GM08714 (cell line): ENCODE measurements at regions not wholly inside any gene's neighbourhood (a gene's known extent, or its start where the extent isn't known, plus 50 kb on each side); places are given as distances from the start of the nearest gene placed in this dataset.

Experiments
- H3K4me3 ChIP-seq: fragments of 200-500 bp; sonication (Bioruptor generic); 2 replicates; pipeline ENCODE4 v1.5.1; 2014; ENCODE audit warnings: mild to moderate bottlenecking, low read length, inconsistent platforms
- ZNF274 ChIP-seq: IDR thresholded peaks from 2 replicates; pipeline ENCODE4 v1.6.1; 2012; ENCODE audit warnings: mild to moderate bottlenecking, low read depth, low read length

DNA sequence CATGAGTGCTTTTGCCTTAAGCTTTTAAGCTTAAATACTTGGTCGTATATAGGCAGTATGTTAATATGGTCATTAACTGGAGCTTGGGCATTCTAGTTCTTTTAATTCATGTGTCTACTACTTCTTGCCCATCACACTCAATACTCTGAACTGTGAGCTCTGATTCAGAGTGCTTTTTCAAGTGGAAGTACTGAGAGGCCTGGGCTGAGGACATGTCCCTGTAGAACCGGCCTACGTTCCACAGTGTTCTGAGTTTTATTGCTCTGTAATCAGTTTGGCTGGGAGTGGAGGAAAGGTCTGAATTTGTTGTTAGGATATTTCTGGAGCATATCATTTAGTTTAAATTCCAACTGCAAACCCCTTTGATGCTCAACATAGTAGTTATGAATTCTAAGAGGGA, 1744.8 kb upstream of the MIR17HG start:
- no peak for TF ChIP-seq ZNF274
- no peak overlapping the region for H3K4me3 ChIP-seq

DNA sequence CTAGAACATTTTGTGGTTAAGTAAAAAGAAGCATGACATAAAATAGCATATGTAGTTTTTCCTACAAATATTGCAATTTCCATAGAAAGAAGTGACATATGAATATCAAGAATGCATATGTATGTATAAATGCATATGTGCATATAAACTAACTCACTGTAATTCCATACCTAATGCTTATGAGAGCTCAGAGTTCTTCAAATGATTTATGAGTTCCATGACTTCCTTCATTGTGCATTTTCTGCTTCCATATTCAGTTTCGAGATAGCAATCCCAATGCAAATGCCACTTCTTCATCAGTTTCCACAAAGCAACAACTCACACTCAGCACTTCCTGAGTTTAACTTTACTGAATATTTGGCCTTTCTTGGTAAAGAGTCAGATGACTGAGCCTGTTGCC, 1744.3 kb upstream of the MIR17HG start:
- no peak for TF ChIP-seq ZNF274

DNA sequence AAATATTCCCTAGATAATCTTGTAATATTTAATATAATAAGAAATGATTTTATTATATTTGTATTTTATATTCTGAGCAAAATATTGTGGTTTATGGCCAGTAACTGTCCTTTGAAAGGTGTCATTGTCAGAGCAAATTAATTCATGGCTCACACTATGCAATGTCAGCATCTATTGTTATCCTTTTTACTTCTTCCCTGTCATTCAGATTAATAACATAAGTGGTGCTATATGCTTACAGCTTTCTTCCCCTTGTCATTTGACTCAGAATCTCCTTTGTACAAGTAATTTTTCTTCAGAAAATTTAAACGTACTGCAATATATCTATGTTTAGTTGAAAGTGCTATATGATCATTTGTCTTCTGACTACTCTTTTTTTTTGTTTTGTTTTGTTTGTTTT, 1738.2 kb upstream of the MIR17HG start:
- H3K4me3 ChIP-seq = no peak overlapping the region
- TF ChIP-seq ZNF274 = no peak

More for the DNA sequence above, 1744.3 kb upstream of the MIR17HG start:
- no peak overlapping the region for H3K4me3 ChIP-seq

DNA sequence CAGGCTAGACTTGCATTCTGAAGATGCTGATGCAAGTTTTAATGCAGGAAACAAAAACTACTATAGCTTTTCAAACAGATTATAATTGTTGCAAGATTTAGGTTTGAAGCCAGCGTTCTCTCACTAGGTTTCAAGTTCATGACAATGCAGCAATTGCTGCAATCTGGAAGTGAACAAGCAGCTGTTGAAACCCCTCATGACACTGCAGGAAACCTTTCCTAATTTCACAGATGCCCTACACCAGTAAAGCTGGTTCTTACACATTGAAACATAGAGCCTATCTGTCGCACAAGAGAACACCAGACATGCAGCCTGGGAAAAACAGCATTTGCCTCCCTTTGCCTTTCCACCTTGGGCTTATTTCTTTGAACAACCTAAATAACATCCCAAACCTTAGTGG, 1737.2 kb upstream of the MIR17HG start:
- TF ChIP-seq ZNF274 = no peak
- no peak overlapping the region for H3K4me3 ChIP-seq

DNA sequence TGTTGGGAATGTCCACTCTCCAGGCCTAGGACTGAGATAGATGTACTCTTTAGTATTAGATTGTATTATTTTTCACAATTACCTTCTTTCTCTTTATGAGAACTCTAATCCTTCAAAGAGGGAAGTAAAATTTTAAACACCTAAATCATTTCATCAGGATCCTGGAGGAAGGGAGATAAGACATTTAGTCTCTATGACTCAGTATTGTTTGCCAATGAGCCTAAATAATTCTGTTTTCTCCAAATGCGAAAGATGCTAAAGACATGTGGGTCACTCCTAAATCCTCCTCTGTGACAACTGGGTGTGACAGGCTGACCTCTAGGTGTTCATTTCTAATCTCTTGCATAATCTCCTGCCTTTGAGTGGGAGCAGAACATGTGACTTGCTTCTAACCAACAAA, 1736.6 kb upstream of the MIR17HG start:
- H3K4me3 ChIP-seq = no peak overlapping the region
- TF ChIP-seq ZNF274 = no peak

DNA sequence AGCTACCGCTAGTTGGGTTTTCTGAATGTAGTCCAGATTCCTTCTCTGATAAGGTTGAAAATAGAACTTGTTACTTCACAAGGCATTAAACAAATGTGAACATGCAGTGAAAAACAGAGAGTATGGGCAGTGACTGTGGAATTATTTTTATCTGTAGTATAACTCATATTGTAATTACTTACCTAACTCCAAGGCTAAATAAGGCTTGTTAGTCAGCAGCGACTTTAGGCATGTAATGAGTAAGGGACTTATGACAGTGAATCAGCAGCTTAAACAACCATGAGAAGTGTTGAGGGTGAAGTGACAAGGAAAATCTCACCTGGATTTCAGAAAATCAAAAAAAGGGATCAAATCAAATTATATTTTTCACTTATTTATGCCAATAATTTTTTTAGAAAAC, 1719.5 kb upstream of the MIR17HG start:
- no peak for TF ChIP-seq ZNF274
- H3K4me3 ChIP-seq = no peak overlapping the region

DNA sequence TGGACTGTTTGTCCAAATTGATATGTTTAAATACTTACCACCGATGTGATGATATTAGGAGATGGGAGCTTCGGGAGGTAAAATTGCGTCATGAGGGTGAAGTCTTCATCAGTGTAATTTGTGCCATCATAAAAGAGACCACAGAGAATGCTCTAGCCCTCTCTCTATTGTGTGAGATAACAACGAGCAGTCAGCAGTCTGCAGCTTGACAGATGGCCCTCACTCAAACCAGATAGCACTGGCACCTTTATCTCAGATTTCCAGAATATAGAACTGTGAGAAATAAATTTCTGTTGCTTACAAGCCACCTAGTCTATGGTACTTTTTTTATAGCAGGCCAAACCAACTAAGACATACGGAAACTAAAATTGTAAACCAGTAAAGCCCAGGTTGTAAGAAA, 1718.9 kb upstream of the MIR17HG start:
- TF ChIP-seq ZNF274 = no peak
- no peak overlapping the region for H3K4me3 ChIP-seq

DNA sequence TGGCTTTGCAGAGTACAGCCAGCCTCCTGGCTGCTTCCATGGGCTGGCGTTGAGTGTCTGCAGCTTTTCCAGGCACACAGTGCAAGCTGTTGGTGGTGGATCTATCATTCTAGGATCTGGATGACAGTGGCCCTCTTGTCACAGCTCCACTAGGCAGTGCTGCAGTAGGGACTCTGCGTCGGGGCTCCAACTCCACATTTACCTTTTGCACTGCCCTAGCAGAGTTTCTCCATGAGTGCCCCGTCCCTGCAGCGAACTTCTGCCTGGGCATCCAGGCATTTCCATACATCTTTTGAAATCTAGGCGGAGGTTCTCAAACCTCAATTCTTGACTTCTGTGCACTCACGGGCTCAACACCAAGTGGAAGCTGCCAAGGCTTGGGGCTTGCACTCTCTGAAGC, 1697.3 kb upstream of the MIR17HG start:
- TF ChIP-seq ZNF274 = no peak
- H3K4me3 ChIP-seq = no peak overlapping the region

DNA sequence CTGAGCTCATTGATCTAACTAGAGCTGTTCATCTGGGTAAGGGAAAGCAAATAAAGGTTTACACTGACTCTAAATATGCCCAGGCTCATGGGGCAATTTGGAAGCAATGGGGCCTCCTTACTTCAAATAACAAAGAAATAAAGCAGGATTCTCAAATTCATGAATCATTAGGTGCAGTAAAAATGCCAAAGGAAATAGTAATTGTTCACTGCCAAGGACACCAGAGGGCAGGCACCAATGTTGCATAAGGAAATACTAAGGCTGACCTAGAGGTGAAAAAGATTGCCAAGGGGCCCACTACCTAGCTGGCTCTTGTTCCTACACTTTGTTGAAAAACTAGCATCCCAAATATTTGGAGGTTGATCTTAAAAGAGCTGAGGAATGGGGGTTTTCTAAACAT, 1686.7 kb upstream of the MIR17HG start:
- TF ChIP-seq ZNF274 = no peak
- H3K4me3 ChIP-seq = no peak overlapping the region

DNA sequence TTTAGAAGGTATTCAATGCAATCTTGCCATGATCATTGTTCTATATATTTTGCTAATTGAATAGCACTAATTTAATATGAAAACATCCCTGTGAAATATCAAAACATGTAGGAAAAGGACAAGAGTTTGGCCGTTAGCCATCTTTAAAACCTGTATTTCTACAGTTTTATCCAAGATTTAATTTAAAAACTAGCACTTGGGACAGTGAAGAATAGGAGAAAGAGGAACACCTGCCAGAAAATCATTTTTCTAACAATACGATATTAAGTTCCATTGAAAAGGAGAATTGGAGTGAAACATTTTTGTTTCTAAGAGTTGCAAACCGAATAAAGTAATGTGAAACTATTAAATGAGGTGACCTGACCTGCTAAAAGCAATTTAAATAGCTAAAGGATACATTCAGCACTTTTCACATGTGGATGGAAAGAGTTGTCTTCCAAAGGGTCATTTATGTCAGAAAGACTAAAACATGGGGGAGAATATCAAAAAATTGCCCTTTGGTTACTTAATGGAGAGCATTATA, 1673.6 kb upstream of the MIR17HG start:
- H3K4me3 ChIP-seq = no peak overlapping the region
- TF ChIP-seq ZNF274 = no peak

DNA sequence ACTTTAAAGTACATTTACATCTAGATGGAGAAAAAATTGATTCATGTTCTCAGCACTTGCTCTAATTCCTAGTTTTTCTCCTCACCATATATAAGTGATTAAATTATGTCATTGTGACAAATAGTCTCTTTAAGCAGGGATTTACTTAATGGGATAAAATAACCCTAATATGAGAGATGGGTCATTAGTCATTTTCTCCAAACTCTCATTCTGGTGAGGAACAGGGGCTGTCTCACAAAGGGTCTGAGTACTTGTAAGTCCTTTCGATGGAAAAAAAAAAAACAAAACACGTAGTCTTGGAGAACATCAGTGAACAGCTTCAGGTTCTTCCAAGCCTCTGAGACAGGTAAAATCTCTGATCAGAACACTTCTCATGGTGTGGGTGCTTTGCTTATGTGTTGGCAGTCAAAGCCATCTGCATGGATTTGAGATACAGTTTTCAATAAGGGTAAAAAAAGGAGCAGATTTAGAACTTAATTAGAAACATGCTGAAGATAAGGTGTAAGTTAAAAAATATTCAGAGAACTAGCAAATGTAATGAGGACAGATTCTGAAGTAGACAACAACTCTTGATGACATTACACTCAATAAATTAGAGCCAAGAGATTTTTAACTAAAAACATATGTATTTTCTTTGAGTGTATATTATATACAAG, 1668.9 kb upstream of the MIR17HG start:
- TF ChIP-seq ZNF274 = no peak
- H3K4me3 ChIP-seq = no peak overlapping the region

DNA sequence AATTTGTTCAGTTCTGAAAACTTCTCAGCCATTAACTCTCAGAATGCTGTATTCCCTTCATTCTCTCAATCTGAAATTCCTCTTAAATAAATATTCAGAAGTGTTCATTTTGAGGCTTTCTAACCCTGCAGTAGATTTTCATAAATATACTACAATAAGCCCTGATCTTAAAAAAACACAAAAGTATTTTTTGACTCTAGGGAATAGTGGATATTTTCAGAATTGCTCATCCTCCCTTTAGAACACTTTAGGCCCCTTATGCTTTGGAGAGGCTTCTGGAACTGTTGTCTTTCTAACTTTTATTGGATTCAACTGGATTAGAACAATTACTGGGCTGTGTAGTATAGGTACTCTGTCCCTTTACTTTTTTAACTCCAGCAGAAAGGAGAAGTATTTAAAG, 1662.6 kb upstream of the MIR17HG start:
- TF ChIP-seq ZNF274 = no peak
- H3K4me3 ChIP-seq = no peak overlapping the region

DNA sequence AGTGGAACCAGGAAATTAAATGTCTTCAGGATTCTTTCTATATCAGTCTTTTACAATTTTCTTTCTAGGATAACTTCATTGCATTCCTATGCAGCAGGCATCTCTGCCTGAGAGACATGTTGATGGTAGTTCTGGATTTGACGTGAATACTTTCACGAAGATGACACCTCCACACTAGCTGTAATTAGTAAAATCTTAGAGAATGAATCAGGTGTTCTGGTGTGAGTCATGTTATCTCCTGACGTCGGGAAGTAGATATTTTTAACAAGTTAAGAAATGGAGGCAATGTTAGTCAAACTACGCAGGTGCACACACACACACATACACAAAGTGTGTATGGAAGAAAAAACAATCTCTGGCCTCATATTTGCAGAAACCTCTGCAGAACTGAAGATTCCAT, 1661.3 kb upstream of the MIR17HG start:
- H3K4me3 ChIP-seq = no peak overlapping the region
- TF ChIP-seq ZNF274 = no peak

DNA sequence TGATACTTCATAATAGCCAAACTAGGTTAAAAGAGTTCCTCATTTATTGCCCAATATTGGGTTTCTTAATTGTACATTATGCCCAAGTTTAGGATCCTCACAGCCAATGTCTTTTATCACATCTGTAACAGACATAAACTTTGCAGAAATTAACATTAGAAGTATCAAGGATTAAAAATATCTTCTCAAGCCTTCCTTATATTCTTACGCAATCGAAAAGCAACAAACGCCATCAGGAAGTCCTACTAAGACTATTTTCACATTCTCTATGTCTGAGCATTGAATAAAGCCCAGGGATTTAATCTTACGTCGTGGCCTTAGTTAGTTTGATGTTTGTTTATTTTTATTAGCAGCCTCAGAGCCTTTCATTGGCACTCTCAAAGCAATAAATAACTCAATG, 1660.4 kb upstream of the MIR17HG start:
- H3K4me3 ChIP-seq = no peak overlapping the region
- TF ChIP-seq ZNF274 = no peak

DNA sequence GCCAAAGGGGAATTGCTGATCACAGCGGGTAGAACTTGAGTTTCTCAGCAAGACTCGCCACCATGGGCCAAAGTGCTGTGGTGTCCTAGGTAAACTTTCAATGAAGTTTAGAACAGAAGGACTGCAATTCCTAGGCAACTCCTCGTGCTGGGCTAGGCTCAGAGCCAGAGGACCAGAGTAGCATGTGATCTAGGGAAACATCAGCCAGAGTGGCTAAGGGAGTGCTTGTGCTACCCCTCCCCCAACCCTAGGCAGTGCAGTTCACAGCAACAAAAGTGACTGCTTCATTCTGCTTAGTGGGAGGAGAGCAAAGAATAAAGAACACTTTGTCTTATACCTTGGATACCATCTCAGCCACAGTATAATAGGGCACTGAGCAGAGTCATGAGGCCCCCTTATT, 1658.6 kb upstream of the MIR17HG start:
- H3K4me3 ChIP-seq = no peak overlapping the region
- no peak for TF ChIP-seq ZNF274

DNA sequence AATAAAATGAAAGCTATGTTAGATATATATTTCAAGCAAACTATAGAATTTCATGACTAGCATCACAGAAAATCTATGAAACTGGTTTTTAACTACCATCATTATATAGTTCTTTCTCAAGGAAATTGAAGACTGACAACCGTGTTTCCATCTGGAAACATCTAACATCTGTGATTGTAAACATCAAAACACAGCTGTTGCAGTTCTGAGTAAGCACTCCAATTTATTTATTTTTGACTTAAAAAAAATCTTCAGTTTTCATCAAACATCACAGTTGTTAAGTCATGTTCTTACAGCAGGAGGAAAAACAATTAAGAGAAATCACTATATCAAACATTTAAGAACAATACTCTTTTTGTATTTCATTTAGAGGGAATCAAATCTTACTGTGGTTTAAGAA, 1653.0 kb upstream of the MIR17HG start:
- no peak for TF ChIP-seq ZNF274
- H3K4me3 ChIP-seq = no peak overlapping the region
